Right atrium auricular region (tissue), 2 donors: ENCODE measurements at regions not wholly inside any gene's neighbourhood (a gene's known extent, or its start where the extent isn't known, plus 50 kb on each side); places are given as distances from the start of the nearest gene placed in this dataset.

Source experiments
- DNase-seq: peaks from one replicate; pipeline ENCODE4 v3.0.0-alpha.2; 2019; ENCODE audit warnings: low spot score
- H3K27ac ChIP-seq, 2 donors: fragments of 200-600 bp; sonication (generic); 1 replicate in 1 of 2; 2 replicates in 1 of 2; pipeline ENCODE4 v1.5.1; 2016 to 2019
- H3K27me3 ChIP-seq, 2 donors: fragments of 200-600 bp; sonication (generic); one replicate each; pipeline versions ENCODE4 v1.5.1 to v1.6.0; 2017 to 2019
- H3K36me3 ChIP-seq: fragments of 200-600 bp; sonication (generic); one replicate; pipeline ENCODE4 v1.5.1; 2016
- H3K4me1 ChIP-seq, 2 donors: fragments of 200-600 bp; sonication (generic); one replicate each; pipeline versions ENCODE4 v1.5.1 to v1.6.0; 2017 to 2019
- H3K4me3 ChIP-seq, 2 donors: fragments of 200-600 bp; sonication (generic); 1 replicate in 1 of 2; 2 replicates in 1 of 2; pipeline ENCODE4 v1.5.1; 2017 to 2019; ENCODE audit warnings: mild to moderate bottlenecking in 1 of 2, moderate library complexity in 1 of 2
- H3K9me3 ChIP-seq, 2 donors: fragments of 200-600 bp; sonication (generic); one replicate each; pipeline ENCODE4 v1.5.1; 2019
- TF ChIP-seq, protein P1 (sequence below), 2 donors: fragments of 200-600 bp; sonication (generic); IDR thresholded peaks; one replicate each; pipeline ENCODE4 v1.5.1; 2019; ENCODE audit warnings: antibody characterized with exemption in 2 of 2

DNA sequence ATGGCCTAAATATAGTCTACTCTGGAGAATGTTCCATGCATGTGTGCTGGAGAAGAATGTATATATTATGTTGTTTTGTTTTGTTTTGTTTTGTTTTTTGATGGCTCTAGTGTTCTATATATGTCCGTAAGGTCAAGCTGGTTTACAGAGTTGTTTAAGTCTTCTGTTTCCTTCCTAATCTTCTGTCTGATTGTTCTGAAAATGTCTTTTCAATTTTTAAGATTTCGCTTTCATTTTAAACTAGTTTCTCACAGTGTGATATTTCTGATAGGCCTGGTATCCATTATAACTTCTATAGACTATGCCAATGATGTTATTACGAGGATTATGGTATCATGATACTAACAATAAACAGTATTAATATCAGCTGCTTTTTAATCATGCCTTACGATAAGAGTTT is 1126.3 kb upstream of the SORCS1 start:
- DNase-seq: no peak
- H3K36me3 ChIP-seq: no peaks in the 10 kb centered on the region
- TF ChIP-seq, protein P1, sequence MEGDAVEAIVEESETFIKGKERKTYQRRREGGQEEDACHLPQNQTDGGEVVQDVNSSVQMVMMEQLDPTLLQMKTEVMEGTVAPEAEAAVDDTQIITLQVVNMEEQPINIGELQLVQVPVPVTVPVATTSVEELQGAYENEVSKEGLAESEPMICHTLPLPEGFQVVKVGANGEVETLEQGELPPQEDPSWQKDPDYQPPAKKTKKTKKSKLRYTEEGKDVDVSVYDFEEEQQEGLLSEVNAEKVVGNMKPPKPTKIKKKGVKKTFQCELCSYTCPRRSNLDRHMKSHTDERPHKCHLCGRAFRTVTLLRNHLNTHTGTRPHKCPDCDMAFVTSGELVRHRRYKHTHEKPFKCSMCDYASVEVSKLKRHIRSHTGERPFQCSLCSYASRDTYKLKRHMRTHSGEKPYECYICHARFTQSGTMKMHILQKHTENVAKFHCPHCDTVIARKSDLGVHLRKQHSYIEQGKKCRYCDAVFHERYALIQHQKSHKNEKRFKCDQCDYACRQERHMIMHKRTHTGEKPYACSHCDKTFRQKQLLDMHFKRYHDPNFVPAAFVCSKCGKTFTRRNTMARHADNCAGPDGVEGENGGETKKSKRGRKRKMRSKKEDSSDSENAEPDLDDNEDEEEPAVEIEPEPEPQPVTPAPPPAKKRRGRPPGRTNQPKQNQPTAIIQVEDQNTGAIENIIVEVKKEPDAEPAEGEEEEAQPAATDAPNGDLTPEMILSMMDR (IDR thresholded peaks at IDR 0.05): no peak
- H3K9me3 ChIP-seq: peaks cover 0 to 9% of the 10 kb centered on the region in 2 donors
- H3K4me3 ChIP-seq: no peak overlapping the region
- H3K27ac ChIP-seq: no peak overlapping the region
- H3K27me3 ChIP-seq: no peaks in the 10 kb centered on the region
- H3K4me1 ChIP-seq: no peaks in the 10 kb centered on the region

DNA sequence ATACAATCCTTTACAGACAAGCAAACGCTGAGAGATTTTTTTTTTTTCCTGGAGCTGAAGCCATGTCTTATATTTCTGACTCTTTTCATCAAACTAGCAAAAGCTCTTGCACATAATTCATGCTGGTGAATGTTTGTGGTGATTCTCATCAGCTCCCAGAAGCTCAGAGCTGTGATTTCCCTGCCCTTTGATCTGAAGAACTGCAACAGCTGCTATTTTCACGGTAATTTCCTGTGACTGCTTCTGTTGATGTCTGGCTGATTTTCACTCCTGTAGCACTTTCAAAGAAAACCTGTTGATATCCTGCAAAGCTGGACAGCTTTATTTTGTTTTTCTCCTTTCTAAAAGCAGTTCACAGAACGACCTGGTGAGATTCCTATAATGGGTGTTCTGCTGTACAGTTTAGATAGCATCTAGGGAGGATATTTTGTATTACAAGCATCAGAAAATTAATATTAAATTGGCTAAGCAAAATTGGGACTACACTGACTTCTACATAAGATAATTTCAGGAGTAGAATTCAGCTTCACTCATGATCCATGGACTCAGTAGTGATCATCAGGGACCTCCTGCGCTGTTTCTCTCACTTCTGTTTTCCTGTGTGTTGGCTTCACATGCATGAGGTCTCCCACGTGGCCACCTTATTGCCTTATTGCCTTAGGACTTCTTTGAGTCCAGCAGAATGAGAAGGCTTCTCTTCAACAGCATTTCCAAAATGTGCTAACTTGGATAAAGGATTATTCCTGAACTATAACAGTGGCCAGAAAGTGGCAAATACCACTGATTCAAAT is 1111.6 kb upstream of the SORCS1 start:
- Histone ChIP-seq H3K9me3 (no peaks in the 10 kb centered on the region), H3K4me3 (no peak overlapping the region), H3K27me3 (no peaks in the 10 kb centered on the region), H3K4me1 (no peaks in the 10 kb centered on the region), H3K27ac (no peak overlapping the region), H3K36me3 (no peaks in the 10 kb centered on the region)
- TF ChIP-seq, protein P1 (IDR thresholded peaks at IDR 0.05): no peak
- DNase-seq: no peak

DNA sequence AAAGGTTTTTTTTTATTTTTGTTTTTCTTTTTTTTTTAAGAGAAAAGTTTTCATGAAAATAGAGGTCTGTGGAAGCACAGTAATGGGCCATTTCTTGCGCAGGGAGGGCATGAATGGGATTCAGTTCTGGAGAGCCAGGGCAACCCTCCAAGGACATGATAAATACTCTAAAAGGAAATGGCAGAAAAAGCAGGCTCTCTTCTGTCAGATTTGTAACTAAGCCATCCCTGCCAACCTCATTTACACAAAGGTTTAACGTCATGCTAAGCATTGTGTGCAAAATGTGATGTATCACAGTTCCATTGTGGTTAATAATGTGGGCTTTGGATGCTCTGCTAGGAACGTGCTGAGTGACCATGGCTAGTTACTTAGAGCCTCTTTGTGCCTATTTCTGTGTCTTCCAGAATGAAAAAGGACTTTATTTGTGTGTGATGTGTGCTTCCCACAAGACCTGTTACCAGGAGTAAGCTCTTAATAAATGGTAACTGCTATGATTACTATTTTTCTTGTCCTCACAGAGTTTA is 1095.9 kb upstream of the SORCS1 start:
- Histone ChIP-seq H3K27ac (no peak overlapping the region), H3K4me3 (no peak overlapping the region), H3K36me3 (no peaks in the 10 kb centered on the region), H3K27me3 (no peaks in the 10 kb centered on the region), H3K4me1 (no peaks in the 10 kb centered on the region), H3K9me3 (no peaks in the 10 kb centered on the region)
- TF ChIP-seq, protein P1 (IDR thresholded peaks at IDR 0.05): no peak
- no peak for DNase-seq

DNA sequence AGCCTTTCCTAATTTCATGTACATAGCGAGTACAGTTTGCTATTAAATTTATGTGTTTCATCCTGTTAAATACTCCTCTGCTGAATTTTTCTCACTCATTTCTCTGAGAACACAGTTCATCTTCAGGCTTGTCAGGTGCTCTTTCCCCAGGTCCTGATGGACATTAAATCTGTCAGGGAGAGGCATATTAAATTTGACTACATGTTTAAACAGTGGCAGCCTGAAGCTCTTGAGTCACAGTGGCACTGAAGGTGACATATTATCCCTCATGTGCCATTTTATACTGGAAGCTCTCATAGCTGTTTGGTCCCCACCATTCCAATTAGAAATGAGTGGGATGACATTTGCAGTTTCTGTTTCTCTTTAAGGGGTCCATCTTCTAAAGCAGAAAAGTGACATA is 1089.6 kb upstream of the SORCS1 start:
- TF ChIP-seq, protein P1 (IDR thresholded peaks at IDR 0.05): no peak
- Histone ChIP-seq H3K27me3 (no peaks in the 10 kb centered on the region), H3K36me3 (no peaks in the 10 kb centered on the region), H3K4me3 (no peak overlapping the region), H3K27ac (no peak overlapping the region), H3K4me1 (no peaks in the 10 kb centered on the region), H3K9me3 (no peaks in the 10 kb centered on the region)
- DNase-seq: no peak

DNA sequence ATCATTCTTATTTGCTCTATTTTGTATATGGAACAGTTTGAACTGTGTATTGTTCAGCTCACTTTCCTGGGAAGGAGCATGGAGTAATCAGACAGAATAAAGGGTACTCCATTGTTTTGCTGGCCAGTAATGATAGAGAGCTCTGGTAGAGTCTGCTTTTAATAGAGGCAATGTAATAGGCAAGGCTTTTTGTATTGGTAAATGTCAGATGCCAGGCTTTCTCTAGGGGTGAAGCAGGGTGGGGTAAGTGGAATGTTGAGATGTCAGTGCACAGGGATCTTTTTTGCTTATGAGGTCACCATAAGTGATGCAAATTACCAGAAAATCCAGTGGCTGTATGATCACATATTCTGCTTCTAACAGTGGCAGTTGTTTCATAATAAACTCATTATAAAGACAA is 1088.3 kb upstream of the SORCS1 start:
- no peaks in the 10 kb centered on the region for H3K27me3 ChIP-seq
- no peak for DNase-seq

More for the DNA sequence above, 1088.3 kb upstream of the SORCS1 start:
- peaks cover 0 to 6% of the 10 kb centered on the region in 2 donors for H3K9me3 ChIP-seq
- H3K4me3 ChIP-seq: no peak overlapping the region
- H3K27ac ChIP-seq: no peak overlapping the region
- H3K4me1 ChIP-seq: no peaks in the 10 kb centered on the region
- H3K36me3 ChIP-seq: no peaks in the 10 kb centered on the region
- TF ChIP-seq, protein P1 (IDR thresholded peaks at IDR 0.05): no peak
